A673 (cell line): ENCODE measurements at regions not wholly inside any gene's neighbourhood (a gene's known extent, or its start where the extent isn't known, plus 50 kb on each side); places are given as distances from the start of the nearest gene placed in this dataset.

Source experiments
- BruUV-seq: library from RNA; stranded (reverse); fragments of 400-500 nt; replicated peaks from 2 replicates; lab custom pipeline; 2021; lab: Mats Ljungman, UMichigan
- CTCF ChIA-PET: fragments of 300-600 bp; sonication (Branson Sonifier 250); formaldehyde crosslinking; loops from one replicate; lab custom pipeline; 2022; ENCODE audit warnings: antibody characterized with exemption; lab: Charles Lee
- POLR2A ChIA-PET: fragments of 300-600 bp; sonication (Branson Sonifier 250); formaldehyde crosslinking; loops from one replicate; lab custom pipeline; 2022; ENCODE audit warnings: antibody characterized with exemption; ENCODE audit not compliant: low non-redundant PET; lab: Charles Lee
- DNase-seq: peaks from one replicate; pipeline ENCODE4 v3.0.0-alpha.2; 2015; ENCODE audit warnings: low spot score
- H3K27ac ChIP-seq: fragments of 200-600 bp; sonication (generic); 2 replicates; pipeline ENCODE4 v1.5.1; 2016; ENCODE audit warnings: mixed run types, low read depth, mild to moderate bottlenecking, mixed read lengths, antibody characterized with exemption, low read length; ENCODE audit not compliant: poor library complexity, severe bottlenecking
- H3K27me3 ChIP-seq: fragments of 200-600 bp; sonication (generic); replicated peaks from 2 replicates; pipeline ENCODE4 v1.6.1; 2017; ENCODE audit warnings: mixed run types, low read depth, mild to moderate bottlenecking, mixed read lengths, antibody characterized with exemption, low read length; ENCODE audit not compliant: insufficient read depth, poor library complexity
- H3K36me3 ChIP-seq: fragments of 200-600 bp; sonication (generic); 2 replicates; pipeline ENCODE4 v1.6.1; 2016; ENCODE audit warnings: mixed run types, mild to moderate bottlenecking, mixed read lengths, antibody characterized with exemption, low read length; ENCODE audit not compliant: insufficient read depth, poor library complexity, severe bottlenecking
- H3K4me1 ChIP-seq: fragments of 200-600 bp; sonication (generic); 2 replicates; pipeline ENCODE4 v1.6.1; 2017; ENCODE audit warnings: mixed run types, mild to moderate bottlenecking, mixed read lengths, antibody characterized with exemption, low read length; ENCODE audit not compliant: insufficient read depth, poor library complexity, severe bottlenecking
- H3K4me3 ChIP-seq: fragments of 200-600 bp; sonication (generic); 2 replicates; pipeline ENCODE4 v1.5.1; 2016; ENCODE audit warnings: low read depth, mixed run types, mild to moderate bottlenecking, mixed read lengths, low read length; ENCODE audit not compliant: poor library complexity, severe bottlenecking
- H3K9me3 ChIP-seq: fragments of 200-600 bp; sonication (generic); 2 replicates; pipeline ENCODE4 v1.6.1; 2016; ENCODE audit warnings: mixed run types, low read depth, mild to moderate bottlenecking, mixed read lengths, antibody characterized with exemption, low read length; ENCODE audit not compliant: poor library complexity, severe bottlenecking
- EZH2 ChIP-seq: fragments of 200-600 bp; sonication (generic); IDR thresholded peaks from 2 replicates; pipeline ENCODE4 v1.6.1; 2017; ENCODE audit warnings: borderline replicate concordance, low read depth, mild to moderate bottlenecking, mixed read lengths, antibody characterized with exemption, low read length; ENCODE audit not compliant: poor library complexity, severe bottlenecking
- intact Hi-C: fragments of 100-400 bp; cut with micrococcal nuclease; formaldehyde crosslinking; loops from one replicate; pipeline ENCODE4 v1.10.0; 2022; ENCODE audit not compliant: unreplicated experiment
- TF ChIP-seq, protein P1 (sequence below): fragments of 300-800, 200-600 bp; sonication (generic); conservative IDR thresholded peaks from 2 replicates; pipeline ENCODE4 v1.5.1; 2017; ENCODE audit warnings: low read depth, mild to moderate bottlenecking, antibody characterized with exemption, low read length, moderate library complexity, mixed read lengths

DNA sequence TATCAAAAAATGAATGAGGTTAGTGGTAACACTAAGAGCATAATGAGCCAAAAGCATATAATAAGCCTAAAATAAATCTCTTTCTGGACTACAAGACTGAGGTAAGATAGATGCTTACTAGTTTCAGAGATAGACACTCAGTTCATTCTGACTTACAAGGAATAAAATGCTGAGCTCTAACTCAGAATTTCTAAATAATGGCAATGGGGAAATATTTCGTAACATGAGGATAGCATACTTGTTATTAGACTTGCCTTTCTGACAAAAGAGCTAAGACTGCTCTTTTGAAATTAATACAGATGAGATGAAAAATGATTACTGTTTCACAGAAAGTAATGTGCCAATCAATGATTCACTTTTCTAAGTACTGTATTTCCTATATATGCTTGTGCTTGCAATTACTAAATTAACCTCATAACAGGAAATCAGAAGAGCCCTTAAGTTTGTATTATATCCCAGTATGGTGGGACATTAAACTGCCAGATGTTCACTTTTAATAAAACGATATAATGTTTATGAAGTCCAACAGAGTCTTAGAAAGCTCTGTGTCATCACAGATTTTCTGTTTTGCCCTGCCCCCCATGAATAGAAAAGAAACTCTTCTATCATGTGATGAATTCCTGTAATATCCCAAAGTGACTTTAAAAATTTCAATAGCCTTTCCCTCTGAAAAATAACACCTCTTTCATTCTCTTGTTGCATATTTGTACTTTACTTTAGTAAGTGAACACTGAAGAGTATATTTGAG is 2771.0 kb upstream of the PCDH20 start:
- peak; percentile 3 for DNase-seq

DNA sequence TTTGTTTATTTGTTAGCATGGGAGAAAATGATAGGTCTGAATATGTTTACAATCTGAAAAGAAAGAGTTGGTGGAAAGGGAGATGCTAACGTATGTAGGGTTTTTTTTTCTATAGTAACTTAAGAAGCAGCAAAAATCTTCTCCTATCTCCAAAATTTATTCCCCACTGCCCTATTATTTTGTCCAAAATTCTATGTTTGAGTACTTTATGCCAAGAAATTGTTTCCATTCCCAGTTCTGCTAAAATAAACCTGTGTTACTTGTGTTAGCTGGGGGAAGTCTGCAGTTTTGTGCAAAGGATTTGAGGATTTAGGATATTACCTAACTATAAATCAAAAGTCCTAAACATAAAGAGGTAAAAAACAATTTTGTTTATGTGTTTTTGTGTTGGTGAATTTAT is 2770.4 kb upstream of the PCDH20 start:
- BruUV-seq, result no TSS peak

More for the DNA sequence above, 2771.0 kb upstream of the PCDH20 start:
- no TSS peak for BruUV-seq
- no peaks in the 10 kb centered on the region for H3K27me3 ChIP-seq
- peaks cover 8% of the 10 kb centered on the region for H3K4me1 ChIP-seq
- POLR2A ChIA-PET, result no interaction called here
- CTCF ChIA-PET, result no interaction called here
- TF ChIP-seq EZH2, result no peak
- TF ChIP-seq, protein P1, sequence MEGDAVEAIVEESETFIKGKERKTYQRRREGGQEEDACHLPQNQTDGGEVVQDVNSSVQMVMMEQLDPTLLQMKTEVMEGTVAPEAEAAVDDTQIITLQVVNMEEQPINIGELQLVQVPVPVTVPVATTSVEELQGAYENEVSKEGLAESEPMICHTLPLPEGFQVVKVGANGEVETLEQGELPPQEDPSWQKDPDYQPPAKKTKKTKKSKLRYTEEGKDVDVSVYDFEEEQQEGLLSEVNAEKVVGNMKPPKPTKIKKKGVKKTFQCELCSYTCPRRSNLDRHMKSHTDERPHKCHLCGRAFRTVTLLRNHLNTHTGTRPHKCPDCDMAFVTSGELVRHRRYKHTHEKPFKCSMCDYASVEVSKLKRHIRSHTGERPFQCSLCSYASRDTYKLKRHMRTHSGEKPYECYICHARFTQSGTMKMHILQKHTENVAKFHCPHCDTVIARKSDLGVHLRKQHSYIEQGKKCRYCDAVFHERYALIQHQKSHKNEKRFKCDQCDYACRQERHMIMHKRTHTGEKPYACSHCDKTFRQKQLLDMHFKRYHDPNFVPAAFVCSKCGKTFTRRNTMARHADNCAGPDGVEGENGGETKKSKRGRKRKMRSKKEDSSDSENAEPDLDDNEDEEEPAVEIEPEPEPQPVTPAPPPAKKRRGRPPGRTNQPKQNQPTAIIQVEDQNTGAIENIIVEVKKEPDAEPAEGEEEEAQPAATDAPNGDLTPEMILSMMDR, result no peak
- no peak overlapping the region for H3K4me3 ChIP-seq
- no peaks in the 10 kb centered on the region for H3K36me3 ChIP-seq
- H3K27ac ChIP-seq, result no peak overlapping the region
- H3K9me3 ChIP-seq, result no peaks in the 10 kb centered on the region
- intact Hi-C loops, result no loop called here

DNA sequence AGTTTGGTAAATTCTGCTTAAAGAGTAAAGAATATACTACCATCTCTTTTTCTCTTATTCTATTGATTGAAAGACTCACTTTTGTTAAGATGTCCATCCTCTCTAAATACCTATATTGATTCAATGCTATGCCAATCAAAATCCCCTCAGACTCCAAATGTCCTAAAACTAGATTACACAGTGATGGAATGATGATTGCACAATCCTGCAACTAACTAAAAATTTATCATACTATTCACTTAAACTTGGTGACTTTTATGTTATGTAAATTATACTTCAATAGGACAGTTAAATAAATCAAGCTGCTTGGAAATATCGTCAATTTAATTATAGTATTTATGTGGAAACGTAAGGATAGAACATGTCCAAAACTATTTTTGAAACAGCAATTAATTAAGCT is 2765.1 kb upstream of the PCDH20 start:
- no peak for DNase-seq
- no TSS peak for BruUV-seq
- POLR2A ChIA-PET, result no interaction called here
- intact Hi-C loops, result no loop called here
- H3K4me3 ChIP-seq, result no peak overlapping the region
- TF ChIP-seq, protein P1, result no peak
- TF ChIP-seq EZH2, result no peak
- no peaks in the 10 kb centered on the region for H3K27me3 ChIP-seq
- no peaks in the 10 kb centered on the region for H3K36me3 ChIP-seq
- no peak overlapping the region for H3K27ac ChIP-seq
- no peaks in the 10 kb centered on the region for H3K9me3 ChIP-seq
- no peaks in the 10 kb centered on the region for H3K4me1 ChIP-seq
- CTCF ChIA-PET, result no interaction called here

More for the DNA sequence above, 2770.4 kb upstream of the PCDH20 start:
- DNase-seq, result no peak
- H3K4me3 ChIP-seq, result no peak overlapping the region
- ChIA-PET POLR2A (no interaction called here), CTCF (no interaction called here)
- no peaks in the 10 kb centered on the region for H3K27me3 ChIP-seq
- no peaks in the 10 kb centered on the region for H3K9me3 ChIP-seq
- TF ChIP-seq, protein P1, result no peak
- TF ChIP-seq EZH2, result no peak
- H3K27ac ChIP-seq, result no peak overlapping the region
- intact Hi-C loops, result no loop called here
- H3K36me3 ChIP-seq, result no peaks in the 10 kb centered on the region
- peaks cover 8% of the 10 kb centered on the region for H3K4me1 ChIP-seq
